Fibroblast of villous mesenchyme (primary cell): ENCODE measurements at regions not wholly inside any gene's neighbourhood (a gene's known extent, or its start where the extent isn't known, plus 50 kb on each side); places are given as distances from the start of the nearest gene placed in this dataset.
"Not testable (repeated sequence)": the region's sequence is repeated elsewhere in the genome, so short reads cannot be mapped to it uniquely, and the experiment has no call there.

Experiments
- DNase-seq: peaks from one replicate; pipeline ENCODE4 v3.0.0-alpha.2; 2010; ENCODE audit warnings: low read depth
- H3K4me3 ChIP-seq: 2 replicates; pipeline ENCODE4 v1.5.1; 2011; ENCODE audit warnings: low read depth, mild to moderate bottlenecking, low read length
- TF ChIP-seq, protein P1 (sequence below): IDR thresholded peaks from 2 replicates; pipeline ENCODE4 v1.5.1; 2012; ENCODE audit warnings: low read depth, mild to moderate bottlenecking, low read length; ENCODE audit not compliant: insufficient read depth

DNA sequence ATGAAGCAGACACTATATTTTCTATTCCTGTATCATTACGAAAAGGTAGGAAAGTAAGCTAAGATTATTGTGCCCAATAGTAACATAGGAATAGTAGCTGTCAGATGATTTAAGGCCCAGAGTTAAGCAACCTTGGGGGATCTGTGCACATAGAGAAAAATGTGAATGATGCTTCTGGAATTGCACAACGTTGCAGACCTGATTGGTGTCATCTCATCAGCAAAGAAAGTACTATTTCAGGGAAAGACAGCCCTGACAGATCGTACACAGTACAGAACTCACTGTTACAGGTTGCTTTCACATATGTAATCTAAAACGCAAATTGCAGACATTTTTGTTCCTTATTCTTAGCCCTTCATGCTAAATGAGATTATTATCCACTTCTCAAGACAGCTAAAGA is 535.9 kb downstream of the TRIB2 start:
- no peak overlapping the region for H3K4me3 ChIP-seq
- TF ChIP-seq, protein P1, sequence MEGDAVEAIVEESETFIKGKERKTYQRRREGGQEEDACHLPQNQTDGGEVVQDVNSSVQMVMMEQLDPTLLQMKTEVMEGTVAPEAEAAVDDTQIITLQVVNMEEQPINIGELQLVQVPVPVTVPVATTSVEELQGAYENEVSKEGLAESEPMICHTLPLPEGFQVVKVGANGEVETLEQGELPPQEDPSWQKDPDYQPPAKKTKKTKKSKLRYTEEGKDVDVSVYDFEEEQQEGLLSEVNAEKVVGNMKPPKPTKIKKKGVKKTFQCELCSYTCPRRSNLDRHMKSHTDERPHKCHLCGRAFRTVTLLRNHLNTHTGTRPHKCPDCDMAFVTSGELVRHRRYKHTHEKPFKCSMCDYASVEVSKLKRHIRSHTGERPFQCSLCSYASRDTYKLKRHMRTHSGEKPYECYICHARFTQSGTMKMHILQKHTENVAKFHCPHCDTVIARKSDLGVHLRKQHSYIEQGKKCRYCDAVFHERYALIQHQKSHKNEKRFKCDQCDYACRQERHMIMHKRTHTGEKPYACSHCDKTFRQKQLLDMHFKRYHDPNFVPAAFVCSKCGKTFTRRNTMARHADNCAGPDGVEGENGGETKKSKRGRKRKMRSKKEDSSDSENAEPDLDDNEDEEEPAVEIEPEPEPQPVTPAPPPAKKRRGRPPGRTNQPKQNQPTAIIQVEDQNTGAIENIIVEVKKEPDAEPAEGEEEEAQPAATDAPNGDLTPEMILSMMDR: no peak
- DNase-seq: no peak

DNA sequence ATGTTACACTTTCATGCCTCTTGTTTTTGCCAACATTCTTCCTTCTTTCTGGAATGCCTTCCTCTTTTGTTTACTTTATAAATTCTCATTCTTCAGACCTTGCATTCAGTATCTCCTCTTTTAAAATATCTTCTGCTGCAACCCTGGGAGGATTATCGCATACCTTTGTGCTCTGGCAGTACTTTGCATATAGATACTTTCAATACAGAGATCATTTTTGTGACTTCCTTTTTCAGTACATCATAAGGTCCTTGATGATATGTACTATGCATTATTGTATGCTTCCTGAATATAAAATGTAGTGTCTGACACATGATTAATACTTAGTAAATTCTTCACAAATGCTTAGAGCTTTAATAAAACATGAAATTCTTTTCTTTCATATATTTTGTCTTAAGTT is 538.7 kb downstream of the TRIB2 start:
- no peak overlapping the region for H3K4me3 ChIP-seq
- no peak for DNase-seq
- TF ChIP-seq, protein P1: no peak

DNA sequence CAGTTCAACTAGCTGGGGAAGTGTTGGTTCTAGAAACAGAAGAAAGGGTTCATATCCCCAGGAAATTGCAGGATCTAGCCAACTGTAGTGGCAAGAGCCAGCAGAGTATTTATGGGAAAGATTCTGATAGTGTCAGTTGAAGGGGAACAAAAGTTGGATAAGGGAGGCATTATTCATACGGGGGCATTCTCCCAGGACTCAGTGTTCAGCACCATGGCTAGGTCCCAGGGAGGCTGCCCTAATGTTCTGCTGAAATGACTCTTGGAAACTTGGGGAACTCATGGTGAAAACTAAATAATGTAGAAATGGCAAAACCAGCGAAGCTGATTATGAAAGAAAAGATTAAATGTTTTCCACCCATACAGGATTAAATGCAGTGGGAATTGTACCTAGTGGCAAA is 543.7 kb downstream of the TRIB2 start:
- TF ChIP-seq, protein P1: no peak
- H3K4me3 ChIP-seq: no peak overlapping the region
- DNase-seq: no peak

DNA sequence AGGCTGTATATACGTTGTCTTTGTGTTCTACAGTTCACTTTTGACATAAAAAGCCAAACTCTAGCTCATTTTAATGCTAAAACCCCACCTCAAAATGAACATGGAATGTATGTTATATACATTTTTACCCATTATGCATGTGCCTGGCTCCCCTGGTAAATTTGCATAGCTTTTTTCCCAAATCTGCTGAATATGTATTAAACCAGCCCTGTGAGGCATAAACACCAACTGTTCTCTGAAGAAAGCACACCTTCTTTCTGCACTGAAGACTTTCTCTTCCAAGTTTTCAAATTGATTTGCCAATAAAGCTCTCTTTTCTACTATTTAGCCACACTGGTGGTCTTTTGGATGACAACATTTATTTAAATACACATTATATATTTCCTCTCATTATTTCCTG is 549.4 kb downstream of the TRIB2 start:
- TF ChIP-seq, protein P1: no peak
- no peak overlapping the region for H3K4me3 ChIP-seq
- DNase-seq: no peak

DNA sequence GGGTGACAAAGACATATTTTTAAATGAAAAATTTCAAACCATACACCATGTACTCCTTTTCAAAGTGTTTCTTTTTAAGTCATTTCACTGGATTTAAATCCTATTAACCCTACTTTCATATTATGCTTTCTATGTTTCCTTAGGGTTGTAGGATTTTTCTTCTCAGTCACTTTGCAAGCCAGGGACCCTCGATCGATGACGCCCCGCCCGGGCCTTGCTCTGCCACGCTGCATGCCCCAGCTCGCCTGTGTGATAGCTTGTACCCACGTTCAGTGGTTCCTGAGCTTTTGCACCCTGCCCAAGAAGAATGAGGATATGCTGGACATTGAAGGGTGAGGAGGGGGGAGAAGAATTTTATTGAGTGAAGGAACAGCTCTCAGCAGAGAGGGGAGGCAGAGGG is 568.0 kb downstream of the TRIB2 start:
- no peak overlapping the region for H3K4me3 ChIP-seq
- TF ChIP-seq, protein P1: no peak
- DNase-seq: no peak

DNA sequence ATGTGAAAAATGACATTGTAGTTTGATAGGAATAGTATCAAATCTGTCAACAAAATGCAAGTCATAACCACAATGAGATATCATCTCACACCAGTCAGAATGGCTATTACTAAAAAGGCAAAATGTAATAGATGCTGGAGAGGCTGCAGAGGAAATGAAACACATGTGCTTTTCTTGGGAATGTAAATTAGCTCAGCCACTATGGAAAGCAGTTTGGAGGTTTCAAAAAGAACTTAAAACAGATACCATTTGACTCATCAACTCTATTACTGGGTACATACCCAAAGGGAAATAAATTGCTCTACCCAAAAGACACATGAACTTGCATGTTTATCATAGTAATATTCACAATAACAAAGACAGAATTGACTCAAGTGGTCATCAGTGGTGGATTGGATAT is 572.6 kb downstream of the TRIB2 start:
- H3K4me3 ChIP-seq: no peak overlapping the region
- no peak for DNase-seq
- TF ChIP-seq, protein P1: no peak

DNA sequence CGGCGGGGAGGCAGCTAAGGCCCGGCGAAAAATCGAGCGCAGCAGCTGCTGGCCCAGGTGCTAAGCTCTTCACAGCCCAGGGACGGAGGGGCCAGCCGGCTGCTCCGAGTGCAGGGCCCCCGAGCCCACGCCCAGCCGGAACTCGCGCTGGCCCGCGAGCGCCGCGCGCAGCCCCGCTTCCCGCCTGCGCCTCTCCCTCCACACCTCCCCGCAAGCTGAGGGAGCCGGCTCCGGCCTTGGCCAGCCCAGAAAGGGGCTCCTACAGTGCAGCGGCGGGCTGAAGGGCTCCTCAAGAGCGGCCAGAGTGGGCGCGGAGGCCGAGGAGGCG is 591.7 kb downstream of the TRIB2 start:
- DNase-seq, H3K4me3 ChIP-seq: not testable (repeated sequence)

DNA sequence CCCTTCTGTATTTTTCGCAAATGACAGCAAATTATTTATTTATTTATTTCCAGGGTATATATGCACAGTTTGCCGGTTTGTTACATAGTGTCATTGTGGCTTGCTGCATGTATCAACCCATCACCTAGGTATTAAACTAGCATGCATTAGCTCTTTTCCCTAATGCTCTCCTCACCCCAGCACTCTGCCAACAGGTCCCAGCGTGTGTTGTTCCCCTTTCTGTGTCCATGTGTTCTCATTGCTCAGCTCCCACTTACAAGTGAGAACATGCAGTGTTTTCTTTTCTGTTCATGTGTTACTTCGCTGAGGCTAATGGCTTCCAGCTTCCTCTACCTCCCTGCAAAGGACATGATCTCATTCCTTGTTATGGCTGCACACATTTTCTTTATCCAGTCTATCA is 592.3 kb downstream of the TRIB2 start:
- TF ChIP-seq, protein P1: no peak
- no peak for DNase-seq

More for the DNA sequence above, 592.3 kb downstream of the TRIB2 start:
- H3K4me3 ChIP-seq: no peak overlapping the region
